Caki2 (cell line): ENCODE measurements at regions not wholly inside any gene's neighbourhood (a gene's known extent, or its start where the extent isn't known, plus 50 kb on each side); places are given as distances from the start of the nearest gene placed in this dataset.
"Not testable (repeated sequence)": the region's sequence is repeated elsewhere in the genome, so short reads cannot be mapped to it uniquely, and the experiment has no call there.

Experiments used
- DNase-seq: peaks from one replicate; pipeline ENCODE4 v3.0.0-alpha.2; 2015; ENCODE audit warnings: low read depth
- in situ Hi-C: cut with HindIII; loops from 2 replicates; pipeline ENCODE4 v1.10.0; 2016; ENCODE audit warnings: low sequenced_read_pairs, low pct_unique_long_range_greater_than_20kb, mixed read lengths

GRCh38 chr21:9675811-9676210 is 845.6 kb upstream of the TPTE start:
- DNase-seq, in situ Hi-C loops: not testable (repeated sequence)

- in situ Hi-C loops, DNase-seq: not testable (repeated sequence)
Observed at GRCh38 chr21:9679029-9679428, 842.4 kb upstream of the TPTE start.

- DNase-seq, in situ Hi-C loops: not testable (repeated sequence)
Observed at GRCh38 chr21:9688945-9689344, 832.4 kb upstream of the TPTE start.

GRCh38 chr21:9690981-9691380 is 830.4 kb upstream of the TPTE start:
- DNase-seq, in situ Hi-C loops: not testable (repeated sequence)

GRCh38 chr21:9695759-9696158 is 825.6 kb upstream of the TPTE start:
- in situ Hi-C loops, DNase-seq: not testable (repeated sequence)

- DNase-seq, in situ Hi-C loops: not testable (repeated sequence)
Observed at GRCh38 chr21:9697751-9698150, 823.6 kb upstream of the TPTE start.

GRCh38 chr21:9705016-9705415 is 816.4 kb upstream of the TPTE start:
- DNase-seq, in situ Hi-C loops: not testable (repeated sequence)

- in situ Hi-C loops, DNase-seq: not testable (repeated sequence)
Observed at GRCh38 chr21:9705455-9705854, 815.9 kb upstream of the TPTE start.

GRCh38 chr21:9724542-9724941 is 796.8 kb upstream of the TPTE start:
- in situ Hi-C loops, DNase-seq: not testable (repeated sequence)

GRCh38 chr21:9727187-9727586 is 794.2 kb upstream of the TPTE start:
- DNase-seq, in situ Hi-C loops: not testable (repeated sequence)

- in situ Hi-C loops, DNase-seq: not testable (repeated sequence)
Observed at GRCh38 chr21:9728219-9728992, 793.0 kb upstream of the TPTE start.

- DNase-seq: no peak
- in situ Hi-C loops: no loop called here
Observed at GRCh38 chr21:9730866-9731265, 790.5 kb upstream of the TPTE start.

- in situ Hi-C loops, DNase-seq: not testable (repeated sequence)
Observed at GRCh38 chr21:9731317-9731716, 790.1 kb upstream of the TPTE start.

- in situ Hi-C loops, DNase-seq: not testable (repeated sequence)
Observed at GRCh38 chr21:9732605-9733004, 788.8 kb upstream of the TPTE start.

- in situ Hi-C loops, DNase-seq: not testable (repeated sequence)
Observed at GRCh38 chr21:9733761-9734558, 787.4 kb upstream of the TPTE start.

- in situ Hi-C loops: no loop called here
Observed at GRCh38 chr21:9735421-9735961, 785.9 kb upstream of the TPTE start.

GRCh38 chr21:9737301-9737700 is 784.1 kb upstream of the TPTE start:
- DNase-seq, in situ Hi-C loops: not testable (repeated sequence)

More at GRCh38 chr21:9735421-9735961, 785.9 kb upstream of the TPTE start:
- no peak for DNase-seq

GRCh38 chr21:9737871-9738515 is 783.4 kb upstream of the TPTE start:
- DNase-seq, in situ Hi-C loops: not testable (repeated sequence)
